ENCODE measurements at regions not wholly inside any gene's neighbourhood (a gene's known extent, or its start where the extent isn't known, plus 50 kb on each side); places are given as distances from the start of the nearest gene placed in this dataset.

- TF ChIP-seq TAF1 (IDR thresholded peaks at IDR 0.05; ENCODE audit: low read depth) (no peak), CEBPB (IDR thresholded peaks at IDR 0.05) (no peak), TEAD4 (IDR thresholded peaks at IDR 0.05) (no peak)
Measured at GRCh38 chr2:183477296-183477695, 353.1 kb downstream of the NUP35 start.
